K562 (cell line): ENCODE measurements at regions not wholly inside any gene's neighbourhood (a gene's known extent, or its start where the extent isn't known, plus 50 kb on each side); places are given as distances from the start of the nearest gene placed in this dataset.

Source experiments
- ATAC-seq: fragments of 200-7000 bp; cut with Tn5 transposase; 3 replicates; pipeline ENCODE4 v1.9.1; 2020; ENCODE audit warnings: moderate library complexity
- BruUV-seq: library from RNA; stranded (reverse); fragments of 400-500 nt; replicated peaks from 2 replicates; lab custom pipeline; 2021; lab: Mats Ljungman, UMichigan
- CTCF ChIA-PET: fragments of 300-600 bp; formaldehyde crosslinking; extraction: SDS; loops from one replicate; lab custom pipeline; 2021; ENCODE audit warnings: low intra/inter-chr PET ratio; lab: Yijun Ruan, JAX
- POLR2A ChIA-PET: fragments of 300-600, 350-650 bp; sonication (Branson Sonifier 250); formaldehyde crosslinking; extraction: SDS; loops from one replicate; lab custom pipeline; 2021; ENCODE audit warnings: antibody characterized with exemption, inconsistent platforms; lab: Yijun Ruan, JAX
- DNase-seq, 4 experiments: peaks; one replicate each; pipeline versions ENCODE4 v3.0.0 to v3.0.0-alpha.2; 2011 to 2018; ENCODE audit warnings: low spot score in 3 of 4, mixed read lengths in 3 of 4; ENCODE audit errors: extremely low read depth in 1 of 4
- FAIRE-seq: peaks from 2 replicates; lab custom pipeline; 2011; peaks lifted over from hg19 to GRCh38; lab: Jason Lieb, UNC
- H2AFZ ChIP-seq: 2 replicates; pipeline ENCODE4 v1.6.0; 2011; ENCODE audit warnings: low read depth, low read length, control low read depth, inconsistent platforms
- H3K27ac ChIP-seq: fragments of 200-600 bp; 3 replicates; pipeline ENCODE4 v1.8.0; 2011; ENCODE audit warnings: low read depth, mild to moderate bottlenecking, control low read depth, inconsistent platforms, low read length, moderate library complexity, mixed read lengths; ENCODE audit errors: extremely low read depth
- H3K27me3 ChIP-seq, 2 experiments: fragments of 300-600 bp in 1 of 2; 2 replicates in 1 of 2; 3 replicates in 1 of 2; pipeline versions ENCODE4 v1.6.0 to v1.8.0; 2011; ENCODE audit warnings: inconsistent platforms in 2 of 2, low read length in 2 of 2, mild to moderate bottlenecking in 1 of 2, mixed read lengths in 1 of 2, moderate library complexity in 1 of 2; ENCODE audit not compliant: control insufficient read depth in 2 of 2, insufficient read depth in 2 of 2
- H3K36me3 ChIP-seq: fragments of 300-600 bp; 3 replicates; pipeline ENCODE4 v1.8.0; 2011; ENCODE audit warnings: mild to moderate bottlenecking, low read length, inconsistent platforms; ENCODE audit not compliant: control insufficient read depth, insufficient read depth
- H3K4me1 ChIP-seq, 2 experiments: fragments of 200-600 bp in 1 of 2; replicated peaks in 1 of 2; 2 replicates in 1 of 2; 3 replicates in 1 of 2; pipeline versions ENCODE4 v1.5.1 to v1.8.0; 2011; ENCODE audit warnings: inconsistent platforms in 2 of 2, low read length in 2 of 2, mild to moderate bottlenecking in 1 of 2, mixed read lengths in 1 of 2, moderate library complexity in 1 of 2; ENCODE audit not compliant: control insufficient read depth in 2 of 2, insufficient read depth in 2 of 2
- H3K4me2 ChIP-seq: 2 replicates; pipeline ENCODE4 v1.6.1; 2011; ENCODE audit warnings: low read length, control low read depth, inconsistent platforms, mixed read lengths; ENCODE audit not compliant: insufficient read depth
- H3K4me3 ChIP-seq: fragments of 200-600 bp; sonication (generic), shearing (Covaris generic); 2 replicates; pipeline ENCODE4 v1.5.1; 2016; ENCODE audit warnings: control low read depth, inconsistent platforms
- H3K79me2 ChIP-seq: fragments of 200-600 bp; 3 replicates; pipeline ENCODE4 v1.8.0; 2011; ENCODE audit warnings: low read length, inconsistent platforms; ENCODE audit not compliant: control insufficient read depth, insufficient read depth
- H3K9ac ChIP-seq, 2 experiments: 2 replicates each; pipeline versions ENCODE4 v1.6.0 to v1.6.1; 2011; ENCODE audit warnings: low read depth in 2 of 2, low read length in 2 of 2, control low read depth in 1 of 2, inconsistent platforms in 1 of 2, mild to moderate bottlenecking in 1 of 2, mixed read lengths in 1 of 2; ENCODE audit not compliant: insufficient read depth in 1 of 2
- H3K9me1 ChIP-seq: one replicate; pipeline ENCODE4 v1.6.0; 2011; ENCODE audit warnings: inconsistent platforms, mild to moderate bottlenecking, low read length, moderate library complexity; ENCODE audit not compliant: control insufficient read depth, insufficient read depth
- H3K9me3 ChIP-seq: replicated peaks from 2 replicates; pipeline ENCODE4 v1.5.1; 2011; ENCODE audit warnings: low read depth, low read length, inconsistent platforms; ENCODE audit not compliant: control insufficient read depth, insufficient read depth
- H4K20me1 ChIP-seq: replicated peaks from 2 replicates; pipeline ENCODE4 v1.6.1; 2011; ENCODE audit warnings: low read length, inconsistent platforms, mixed read lengths; ENCODE audit not compliant: control insufficient read depth, insufficient read depth
- CREB1 ChIP-seq, 2 experiments: sonication (generic) in 1 of 2; formaldehyde crosslinking in 1 of 2; IDR thresholded peaks; 2 replicates each; pipeline versions ENCODE4 v1.6.1 to v1.8.0; 2012 to 2022; ENCODE audit warnings: inconsistent platforms in 1 of 2, mild to moderate bottlenecking in 1 of 2, missing genetic modification reagents in 1 of 2, moderate library complexity in 1 of 2
- MEF2D ChIP-seq: conservative IDR thresholded peaks from 2 replicates; pipeline ENCODE4 v1.6.1; 2016; ENCODE audit warnings: low read depth, missing genetic modification characterization, missing compliant biosample characterization
- RNF2 ChIP-seq: sonication (generic); IDR thresholded peaks from 2 replicates; pipeline ENCODE4 v1.6.1; 2016
- ZNF174 ChIP-seq: fragments of 250-450 bp; sonication (Bioruptor Pico); IDR thresholded peaks from 2 replicates; pipeline ENCODE4 v1.4.0; 2020; ENCODE audit warnings: mild to moderate bottlenecking
- ZNF778 ChIP-seq: fragments of 450-650 bp; formaldehyde crosslinking; IDR thresholded peaks from 2 replicates; pipeline ENCODE4 v1.4.0; 2020; ENCODE audit warnings: mild to moderate bottlenecking, moderate library complexity
- WGBS: fragments of 100-300 bp; shearing (Covaris generic); methylation state at CpG from one replicate; pipeline ENCODE4 v1.1.6; 2016; ENCODE audit warnings: low coverage, mixed read lengths; ENCODE audit not compliant: insufficient coverage; ENCODE audit errors: missing lambda C conversion rate; 5-methylcytosine and 5-hydroxymethylcytosine counted together
- in situ Hi-C: fragments of 300-500 bp; cut with MboI; formaldehyde crosslinking; loops from 4 replicates; pipeline ENCODE4 v1.15.0; 2018; ENCODE audit warnings: inconsistent platforms, mixed read lengths
- intact Hi-C: fragments of 100-400 bp; cut with micrococcal nuclease; formaldehyde crosslinking; loops from 2 replicates; pipeline ENCODE4 v1.14.2; 2022
- TF ChIP-seq, protein P1 (sequence below): fragments of 450-650 bp; IDR thresholded peaks from 2 replicates; pipeline ENCODE4 v1.6.1; 2018; ENCODE audit not compliant: partially characterized antibody
- TF ChIP-seq, protein P2 (sequence below): fragments of 450-650 bp; formaldehyde crosslinking; IDR thresholded peaks from 2 replicates; pipeline ENCODE4 v1.4.0; 2020; ENCODE audit warnings: mild to moderate bottlenecking, mixed read lengths
- TF ChIP-seq, protein P3 (sequence below): fragments of 150-350 bp; conservative IDR thresholded peaks from 2 replicates; pipeline ENCODE4 v1.6.1; 2014; ENCODE audit warnings: low read length

DNA sequence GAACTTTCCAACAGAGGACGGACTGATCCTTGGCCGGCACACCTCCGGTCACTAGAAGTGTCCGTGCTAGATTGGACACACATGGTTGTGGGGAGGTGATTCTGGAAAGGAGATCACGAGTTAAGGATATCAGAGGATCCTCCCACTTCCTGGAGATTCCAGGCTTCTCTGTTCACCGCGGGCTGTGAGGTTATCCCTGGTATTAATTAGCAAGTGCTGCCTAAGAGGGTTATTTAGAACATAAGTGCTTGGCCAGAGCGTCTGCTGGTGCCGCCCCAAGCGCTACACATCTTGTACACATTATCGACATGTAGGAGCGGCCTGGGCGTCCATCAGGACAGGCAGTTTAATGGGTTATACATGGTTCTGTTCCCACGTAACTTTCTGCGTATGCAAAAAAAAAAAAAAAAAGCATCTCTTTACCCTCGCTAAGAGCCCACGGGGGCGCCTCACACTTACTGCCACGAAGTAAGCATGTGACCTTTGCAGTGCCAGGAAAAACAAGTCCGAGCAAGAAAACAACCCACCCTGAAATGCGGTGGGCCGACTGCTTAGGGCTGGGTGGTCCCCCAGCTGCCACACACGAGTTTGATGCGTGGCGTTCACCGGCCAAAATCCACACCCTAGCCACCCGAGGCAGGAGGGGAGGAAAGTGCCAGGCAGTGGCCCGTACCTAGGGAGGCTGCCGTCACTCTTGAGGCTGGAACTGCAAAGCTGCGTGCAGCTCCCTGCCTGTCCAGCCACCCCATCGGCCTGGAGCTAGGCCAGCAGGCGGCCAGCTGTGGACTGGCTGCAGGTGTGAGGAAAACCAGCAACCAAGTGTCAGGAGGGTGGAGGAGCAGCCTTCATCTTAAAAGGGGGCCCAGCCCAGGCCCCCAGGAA, 78.0 kb downstream of the CPN2 start:
- 74% methylated on average over 25 of the region's 32 CpGs for WGBS
- TF ChIP-seq, protein P1, sequence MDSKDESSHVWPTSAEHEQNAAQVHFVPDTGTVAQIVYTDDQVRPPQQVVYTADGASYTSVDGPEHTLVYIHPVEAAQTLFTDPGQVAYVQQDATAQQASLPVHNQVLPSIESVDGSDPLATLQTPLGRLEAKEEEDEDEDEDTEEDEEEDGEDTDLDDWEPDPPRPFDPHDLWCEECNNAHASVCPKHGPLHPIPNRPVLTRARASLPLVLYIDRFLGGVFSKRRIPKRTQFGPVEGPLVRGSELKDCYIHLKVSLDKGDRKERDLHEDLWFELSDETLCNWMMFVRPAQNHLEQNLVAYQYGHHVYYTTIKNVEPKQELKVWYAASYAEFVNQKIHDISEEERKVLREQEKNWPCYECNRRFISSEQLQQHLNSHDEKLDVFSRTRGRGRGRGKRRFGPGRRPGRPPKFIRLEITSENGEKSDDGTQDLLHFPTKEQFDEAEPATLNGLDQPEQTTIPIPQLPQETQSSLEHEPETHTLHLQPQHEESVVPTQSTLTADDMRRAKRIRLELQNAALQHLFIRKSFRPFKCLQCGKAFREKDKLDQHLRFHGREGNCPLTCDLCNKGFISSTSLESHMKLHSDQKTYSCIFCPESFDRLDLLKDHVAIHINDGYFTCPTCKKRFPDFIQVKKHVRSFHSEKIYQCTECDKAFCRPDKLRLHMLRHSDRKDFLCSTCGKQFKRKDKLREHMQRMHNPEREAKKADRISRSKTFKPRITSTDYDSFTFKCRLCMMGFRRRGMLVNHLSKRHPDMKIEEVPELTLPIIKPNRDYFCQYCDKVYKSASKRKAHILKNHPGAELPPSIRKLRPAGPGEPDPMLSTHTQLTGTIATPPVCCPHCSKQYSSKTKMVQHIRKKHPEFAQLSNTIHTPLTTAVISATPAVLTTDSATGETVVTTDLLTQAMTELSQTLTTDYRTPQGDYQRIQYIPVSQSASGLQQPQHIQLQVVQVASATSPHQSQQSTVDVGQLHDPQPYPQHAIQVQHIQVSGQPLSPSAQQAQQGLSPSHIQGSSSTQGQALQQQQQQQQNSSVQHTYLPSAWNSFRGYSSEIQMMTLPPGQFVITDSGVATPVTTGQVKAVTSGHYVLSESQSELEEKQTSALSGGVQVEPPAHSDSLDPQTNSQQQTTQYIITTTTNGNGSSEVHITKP = no peak
- TF ChIP-seq, protein P2, sequence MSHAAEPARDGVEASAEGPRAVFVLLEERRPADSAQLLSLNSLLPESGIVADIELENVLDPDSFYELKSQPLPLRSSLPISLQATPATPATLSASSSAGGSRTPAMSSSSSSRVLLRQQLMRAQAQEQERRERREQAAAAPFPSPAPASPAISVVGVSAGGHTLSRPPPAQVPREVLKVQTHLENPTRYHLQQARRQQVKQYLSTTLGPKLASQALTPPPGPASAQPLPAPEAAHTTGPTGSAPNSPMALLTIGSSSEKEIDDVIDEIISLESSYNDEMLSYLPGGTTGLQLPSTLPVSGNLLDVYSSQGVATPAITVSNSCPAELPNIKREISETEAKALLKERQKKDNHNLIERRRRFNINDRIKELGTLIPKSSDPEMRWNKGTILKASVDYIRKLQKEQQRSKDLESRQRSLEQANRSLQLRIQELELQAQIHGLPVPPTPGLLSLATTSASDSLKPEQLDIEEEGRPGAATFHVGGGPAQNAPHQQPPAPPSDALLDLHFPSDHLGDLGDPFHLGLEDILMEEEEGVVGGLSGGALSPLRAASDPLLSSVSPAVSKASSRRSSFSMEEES (CRISPR knock-in tag) = peak; percentile 35
- TF ChIP-seq, protein P3, sequence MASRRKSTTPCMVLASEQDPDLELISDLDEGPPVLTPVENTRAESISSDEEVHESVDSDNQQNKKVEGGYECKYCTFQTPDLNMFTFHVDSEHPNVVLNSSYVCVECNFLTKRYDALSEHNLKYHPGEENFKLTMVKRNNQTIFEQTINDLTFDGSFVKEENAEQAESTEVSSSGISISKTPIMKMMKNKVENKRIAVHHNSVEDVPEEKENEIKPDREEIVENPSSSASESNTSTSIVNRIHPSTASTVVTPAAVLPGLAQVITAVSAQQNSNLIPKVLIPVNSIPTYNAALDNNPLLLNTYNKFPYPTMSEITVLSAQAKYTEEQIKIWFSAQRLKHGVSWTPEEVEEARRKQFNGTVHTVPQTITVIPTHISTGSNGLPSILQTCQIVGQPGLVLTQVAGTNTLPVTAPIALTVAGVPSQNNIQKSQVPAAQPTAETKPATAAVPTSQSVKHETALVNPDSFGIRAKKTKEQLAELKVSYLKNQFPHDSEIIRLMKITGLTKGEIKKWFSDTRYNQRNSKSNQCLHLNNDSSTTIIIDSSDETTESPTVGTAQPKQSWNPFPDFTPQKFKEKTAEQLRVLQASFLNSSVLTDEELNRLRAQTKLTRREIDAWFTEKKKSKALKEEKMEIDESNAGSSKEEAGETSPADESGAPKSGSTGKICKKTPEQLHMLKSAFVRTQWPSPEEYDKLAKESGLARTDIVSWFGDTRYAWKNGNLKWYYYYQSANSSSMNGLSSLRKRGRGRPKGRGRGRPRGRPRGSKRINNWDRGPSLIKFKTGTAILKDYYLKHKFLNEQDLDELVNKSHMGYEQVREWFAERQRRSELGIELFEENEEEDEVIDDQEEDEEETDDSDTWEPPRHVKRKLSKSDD = no peak
- TF ChIP-seq ZNF778 (CRISPR knock-in tag) = no peak
- no peak for TF ChIP-seq MEF2D (tag)
- no peak for TF ChIP-seq CREB1 (IDR thresholded peaks at IDR 0.05)
- no peak for TF ChIP-seq CREB1 (CRISPR knock-in tag; IDR thresholded peaks at IDR 0.05)
- TF ChIP-seq ZNF174 (CRISPR knock-in tag) = no peak
- no peak for TF ChIP-seq RNF2
- no peaks in the 10 kb centered on the region for H4K20me1 ChIP-seq
- peaks cover 2 to 40% of the 10 kb centered on the region in 2 experiments; a peak in 3 of 5 replicates for H3K4me1 ChIP-seq
- peaks cover 4% of the 10 kb centered on the region for H3K9me1 ChIP-seq
- H3K9ac ChIP-seq = no peak overlapping the region; a peak in 1 of 4 replicates
- no peaks in the 10 kb centered on the region for H3K36me3 ChIP-seq
- no TSS peak for BruUV-seq
- 0 out of 2 replicates have a peak overlapping the region, but pooled peaks have one; percentile 5 for H2AFZ ChIP-seq
- ATAC-seq (no peak), FAIRE-seq (no peak), DNase-seq (no peak)
- H3K27ac ChIP-seq = no peak overlapping the region; the same call in 2 of the 3 replicates
- ChIA-PET CTCF (no interaction called here), POLR2A (interaction anchor here (0.9 to 1.2 kb wide), 4 partner anchors 9 to 134 kb away, joined by 3 to 4 read pairs (median 4); no protein-coding TSS in a partner anchor)
- intact Hi-C loops = no loop called here
- no peaks in the 10 kb centered on the region for H3K27me3 ChIP-seq
- in situ Hi-C loops = no loop called here
- H3K9me3 ChIP-seq = no peaks in the 10 kb centered on the region
- H3K79me2 ChIP-seq = no peaks in the 10 kb centered on the region
- no peak overlapping the region for H3K4me3 ChIP-seq
- no peak overlapping the region for H3K4me2 ChIP-seq
